Subcutaneous abdominal adipose tissue (tissue), 5 donors: ENCODE measurements at regions not wholly inside any gene's neighbourhood (a gene's known extent, or its start where the extent isn't known, plus 50 kb on each side); places are given as distances from the start of the nearest gene placed in this dataset.

Experiments used
- H3K27ac ChIP-seq: one replicate; pipeline ENCODE4 v1.7.0; 2013; ENCODE audit warnings: low read depth, mild to moderate bottlenecking, inconsistent platforms, low read length, moderate library complexity
- H3K27me3 ChIP-seq, 5 donors: one replicate each; pipeline ENCODE4 v1.7.0; 2013; ENCODE audit warnings: low read length in 5 of 5, inconsistent platforms in 1 of 5; ENCODE audit not compliant: control insufficient read depth in 5 of 5, insufficient read depth in 4 of 5
- H3K36me3 ChIP-seq, 5 donors: one replicate each; pipeline ENCODE4 v1.7.0; 2013; ENCODE audit warnings: low read length in 5 of 5; ENCODE audit not compliant: control insufficient read depth in 5 of 5, insufficient read depth in 5 of 5
- H3K4me1 ChIP-seq, 5 donors: one replicate each; pipeline ENCODE4 v1.7.0; 2013; ENCODE audit warnings: low read length in 5 of 5, mild to moderate bottlenecking in 3 of 5, moderate library complexity in 1 of 5; ENCODE audit not compliant: control insufficient read depth in 5 of 5, insufficient read depth in 5 of 5
- H3K4me3 ChIP-seq, 5 donors: one replicate each; pipeline ENCODE4 v1.7.0; 2013; ENCODE audit warnings: low read length in 5 of 5, low read depth in 1 of 5
- H3K9ac ChIP-seq, 5 donors: one replicate each; pipeline ENCODE4 v1.7.0; 2013; ENCODE audit warnings: low read length in 5 of 5, mild to moderate bottlenecking in 4 of 5, moderate library complexity in 3 of 5
- H3K9me3 ChIP-seq, 5 donors: one replicate each; pipeline ENCODE4 v1.7.0; 2013; ENCODE audit warnings: low read length in 5 of 5; ENCODE audit not compliant: control insufficient read depth in 5 of 5
- donor health status: healthy.
- donor health status: healthy.
- donor health status: healthy.
- donor health status: healthy.
- donor health status: healthy.

GRCh38 chr2:200179151-200179550 lies 127.3 kb upstream of the SPATS2L start:
- Histone ChIP-seq H3K9ac (no peak overlapping the region), H3K27me3 (peaks cover 0 to 5% (median 2%) of the 10 kb centered on the region in 5 donors), H3K36me3 (no peaks in the 10 kb centered on the region), H3K4me3 (no peak overlapping the region), H3K9me3 (no peaks in the 10 kb centered on the region), H3K4me1 (peaks cover 0 to 7% (median 0%) of the 10 kb centered on the region in 5 donors), H3K27ac (no peak overlapping the region)

DNA sequence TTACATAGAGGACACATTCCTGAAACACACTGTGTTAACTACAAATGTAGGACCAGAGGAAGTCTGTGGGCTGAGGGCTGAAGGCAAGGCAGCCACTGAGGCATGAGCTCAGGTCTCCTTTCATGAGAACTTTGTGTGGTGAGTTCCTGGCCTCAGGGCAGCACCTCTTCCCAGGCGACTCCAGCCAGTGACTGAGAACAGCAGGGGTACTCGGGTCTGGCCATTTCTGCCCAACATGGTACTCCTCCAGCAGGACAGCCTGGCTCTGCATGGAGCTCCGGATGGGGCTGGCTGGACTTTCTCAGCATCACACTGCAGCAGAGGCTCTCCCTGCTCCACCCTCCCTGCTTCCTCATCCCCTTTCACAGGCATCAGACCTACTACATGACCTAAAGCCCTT lies 125.5 kb upstream of the SPATS2L start:
- H3K4me3 ChIP-seq = no peak overlapping the region
- no peaks in the 10 kb centered on the region for H3K36me3 ChIP-seq
- H3K4me1 ChIP-seq = peaks cover 0 to 7% (median 0%) of the 10 kb centered on the region in 5 donors

DNA sequence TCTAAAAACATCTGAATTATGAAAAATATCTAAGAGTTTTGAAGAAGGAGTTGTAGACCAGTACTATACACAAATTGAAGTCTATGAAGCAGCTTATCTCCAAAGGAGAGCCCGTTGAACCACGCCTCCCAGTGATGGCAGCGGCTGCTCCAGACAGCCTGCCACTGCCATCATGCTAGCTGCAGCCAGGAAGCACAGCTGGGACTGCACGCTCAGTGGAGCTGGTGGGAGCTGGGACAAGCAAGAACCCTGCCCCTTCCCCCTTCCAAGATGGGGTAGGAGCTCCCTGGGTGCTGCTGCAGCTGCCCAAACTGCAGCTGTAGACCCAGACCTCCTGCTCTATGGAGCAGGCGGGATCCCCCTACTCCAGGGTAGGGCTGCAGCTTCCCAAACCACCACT lies 124.7 kb upstream of the SPATS2L start:
- Histone ChIP-seq H3K9ac (no peak overlapping the region), H3K27me3 (peaks cover 0 to 5% (median 4%) of the 10 kb centered on the region in 5 donors), H3K9me3 (no peaks in the 10 kb centered on the region), H3K27ac (no peak overlapping the region), H3K36me3 (no peaks in the 10 kb centered on the region), H3K4me3 (no peak overlapping the region), H3K4me1 (peaks cover 0 to 7% (median 0%) of the 10 kb centered on the region in 5 donors)

More for the DNA sequence above, 125.5 kb upstream of the SPATS2L start:
- Histone ChIP-seq H3K9ac (no peak overlapping the region), H3K27me3 (peaks cover 0 to 5% (median 4%) of the 10 kb centered on the region in 5 donors), H3K9me3 (no peaks in the 10 kb centered on the region), H3K27ac (no peak overlapping the region)

DNA sequence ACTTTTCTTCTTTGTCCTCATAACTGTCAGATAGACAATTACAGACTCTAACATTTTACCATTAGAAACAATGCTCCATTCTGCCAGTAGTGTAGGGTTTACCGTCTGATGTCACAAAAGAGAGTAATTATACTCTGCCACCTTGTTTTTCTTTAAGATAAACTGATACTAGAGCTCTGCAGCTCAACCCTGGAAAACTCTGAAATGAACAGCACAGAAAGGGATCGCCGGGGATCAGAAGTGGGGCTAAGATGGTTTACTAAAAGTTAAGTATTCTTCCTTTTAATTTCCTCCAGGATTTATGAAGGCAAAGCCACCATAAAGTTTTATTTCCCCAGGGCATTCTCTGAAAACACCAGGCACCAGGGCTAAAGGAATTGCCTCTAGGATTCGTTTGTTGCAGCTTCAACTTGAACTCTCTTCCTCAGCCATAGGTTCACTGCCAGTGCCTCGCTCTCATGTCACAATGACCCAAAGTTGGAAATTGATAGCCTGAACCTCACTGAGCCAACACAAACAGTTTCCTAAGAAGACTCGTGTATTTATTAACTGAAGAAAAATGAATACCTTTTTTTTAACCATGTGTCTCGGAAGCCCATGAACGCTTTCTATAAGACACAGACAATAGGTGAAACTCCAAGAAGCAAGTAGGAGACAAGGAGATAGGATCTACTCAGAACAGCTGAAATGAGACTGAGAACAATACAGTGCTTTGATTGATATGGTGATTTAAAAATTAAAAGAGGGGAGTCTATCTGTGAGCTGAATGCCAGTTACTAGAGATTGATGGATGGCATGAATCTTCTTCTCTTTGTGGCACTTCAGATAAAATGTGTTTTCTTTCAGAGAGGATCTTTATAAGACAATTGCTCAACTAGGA lies 121.5 kb upstream of the SPATS2L start:
- no peak overlapping the region for H3K27ac ChIP-seq
- no peaks in the 10 kb centered on the region for H3K9me3 ChIP-seq
- peaks cover 0 to 5% (median 4%) of the 10 kb centered on the region in 5 donors for H3K27me3 ChIP-seq
- no peak overlapping the region for H3K9ac ChIP-seq
- H3K4me3 ChIP-seq = no peak overlapping the region
- no peaks in the 10 kb centered on the region for H3K36me3 ChIP-seq
- no peaks in the 10 kb centered on the region for H3K4me1 ChIP-seq

GRCh38 chr2:200185628-200186000 lies 120.9 kb upstream of the SPATS2L start:
- H3K36me3 ChIP-seq = no peaks in the 10 kb centered on the region
- no peak overlapping the region for H3K4me3 ChIP-seq
- H3K27ac ChIP-seq = no peak overlapping the region
- H3K9me3 ChIP-seq = no peaks in the 10 kb centered on the region
- no peaks in the 10 kb centered on the region for H3K4me1 ChIP-seq
- H3K27me3 ChIP-seq = peaks cover 0 to 5% (median 4%) of the 10 kb centered on the region in 5 donors
- no peak overlapping the region for H3K9ac ChIP-seq

DNA sequence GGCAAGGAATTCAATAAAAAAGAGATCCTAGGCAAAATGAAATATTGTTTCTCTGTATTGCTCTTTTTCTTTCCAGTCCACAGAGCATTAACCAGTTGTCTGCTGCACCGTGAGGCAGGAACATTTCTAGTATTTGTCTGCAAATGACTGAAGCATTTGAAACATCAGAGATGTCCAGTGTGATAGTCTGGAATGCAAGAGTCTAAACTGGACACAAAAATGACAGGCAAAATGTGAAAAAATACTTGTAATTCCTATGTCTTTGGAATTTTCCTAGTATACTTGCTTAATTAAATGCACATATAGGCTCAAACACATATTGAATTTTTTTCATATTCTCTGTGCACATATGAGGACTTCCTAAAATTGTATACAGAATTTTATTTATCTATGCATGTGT lies 120.5 kb upstream of the SPATS2L start:
- H3K4me1 ChIP-seq = no peaks in the 10 kb centered on the region
- H3K4me3 ChIP-seq = no peak overlapping the region
- H3K36me3 ChIP-seq = no peaks in the 10 kb centered on the region
- no peak overlapping the region for H3K27ac ChIP-seq
- H3K9ac ChIP-seq = no peak overlapping the region
- peaks cover 0 to 4% (median 2%) of the 10 kb centered on the region in 5 donors for H3K27me3 ChIP-seq
- no peaks in the 10 kb centered on the region for H3K9me3 ChIP-seq

GRCh38 chr2:200188876-200189275 lies 117.6 kb upstream of the SPATS2L start:
- Histone ChIP-seq H3K36me3 (no peaks in the 10 kb centered on the region), H3K27ac (no peak overlapping the region), H3K9me3 (no peaks in the 10 kb centered on the region), H3K4me3 (no peak overlapping the region), H3K27me3 (peaks cover 0 to 4% (median 0%) of the 10 kb centered on the region in 5 donors), H3K4me1 (no peaks in the 10 kb centered on the region), H3K9ac (no peak overlapping the region)

DNA sequence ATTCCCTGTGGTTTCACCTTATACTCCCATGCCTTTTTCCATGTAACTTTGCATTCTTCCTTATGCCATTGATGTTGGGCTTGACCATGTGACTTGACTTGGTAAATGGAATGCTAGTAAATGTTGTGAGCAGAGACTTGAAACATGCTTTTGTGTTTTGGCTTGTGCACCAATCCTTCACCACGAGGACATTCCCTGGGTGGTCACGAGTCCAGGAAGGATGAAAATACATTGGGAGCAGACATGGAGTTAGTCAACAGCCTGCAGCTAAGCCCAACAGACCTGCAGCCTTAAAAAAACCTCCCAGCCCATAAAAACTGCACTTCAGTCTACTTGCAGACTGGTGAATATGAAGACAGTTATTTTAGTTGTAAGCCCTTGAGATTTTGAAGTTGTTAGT lies 116.5 kb upstream of the SPATS2L start:
- no peaks in the 10 kb centered on the region for H3K36me3 ChIP-seq
- no peaks in the 10 kb centered on the region for H3K9me3 ChIP-seq
- no peaks in the 10 kb centered on the region for H3K4me1 ChIP-seq
- no peak overlapping the region for H3K4me3 ChIP-seq
- H3K27me3 ChIP-seq = peaks cover 0 to under 1% (median 0%) of the 10 kb centered on the region in 5 donors
- H3K9ac ChIP-seq = no peak overlapping the region
- no peak overlapping the region for H3K27ac ChIP-seq

DNA sequence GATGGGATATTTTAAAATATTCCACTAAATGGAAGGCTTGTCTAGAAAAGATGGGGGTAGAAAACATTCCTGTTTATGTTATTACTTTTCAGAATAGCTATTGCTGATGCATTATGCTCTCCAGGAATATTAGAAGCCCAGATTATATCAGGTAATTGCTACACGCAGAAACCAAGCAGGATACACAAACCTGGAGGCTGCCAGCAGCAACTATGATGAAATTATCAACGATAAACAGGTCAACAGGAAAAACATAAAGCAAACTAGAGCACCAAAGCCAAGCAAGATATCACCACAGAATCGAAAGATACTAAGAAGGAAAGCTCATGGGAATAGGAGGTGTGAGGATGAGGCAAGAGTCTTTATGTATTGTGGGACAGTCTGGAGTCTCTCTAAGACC lies 113.2 kb upstream of the SPATS2L start:
- Histone ChIP-seq H3K27ac (no peak overlapping the region), H3K36me3 (no peaks in the 10 kb centered on the region), H3K9ac (no peak overlapping the region), H3K4me3 (no peak overlapping the region), H3K9me3 (no peaks in the 10 kb centered on the region), H3K4me1 (no peaks in the 10 kb centered on the region), H3K27me3 (no peaks in the 10 kb centered on the region)

DNA sequence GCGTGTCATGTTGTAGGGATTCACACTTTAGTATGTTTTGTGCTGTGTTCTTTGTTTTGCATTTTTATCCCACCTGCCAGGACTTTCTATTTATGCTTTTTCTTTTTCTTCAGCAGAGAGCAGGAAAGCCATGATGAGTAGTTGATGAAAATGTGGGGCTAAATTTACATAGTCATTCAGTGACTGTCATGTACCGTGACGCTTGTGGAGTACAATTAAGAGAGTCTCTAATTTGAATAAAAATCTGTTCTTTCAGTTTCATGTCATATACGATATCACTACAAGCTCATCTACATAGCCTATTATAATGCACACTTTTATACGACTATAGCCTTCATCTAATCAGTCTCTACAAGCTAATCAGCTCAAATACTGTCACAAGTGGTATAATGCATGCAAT lies 112.7 kb upstream of the SPATS2L start:
- Histone ChIP-seq H3K4me1 (no peaks in the 10 kb centered on the region), H3K9me3 (no peaks in the 10 kb centered on the region), H3K36me3 (no peaks in the 10 kb centered on the region), H3K4me3 (no peak overlapping the region), H3K27ac (no peak overlapping the region), H3K9ac (no peak overlapping the region), H3K27me3 (no peaks in the 10 kb centered on the region)
